HUES64 (cell line): ENCODE measurements at regions not wholly inside any gene's neighbourhood (a gene's known extent, or its start where the extent isn't known, plus 50 kb on each side); places are given as distances from the start of the nearest gene placed in this dataset.
"Not testable (repeated sequence)": the region's sequence is repeated elsewhere in the genome, so short reads cannot be mapped to it uniquely, and the experiment has no call there.

Experiments used
- H3K27ac ChIP-seq: 2 replicates; pipeline ENCODE4 v1.7.0; 2013; ENCODE audit warnings: low read depth, low read length, inconsistent platforms
- H3K27me3 ChIP-seq: 2 replicates; pipeline ENCODE4 v1.6.1; 2013; ENCODE audit warnings: mild to moderate bottlenecking, low read length; ENCODE audit not compliant: insufficient read depth
- H3K36me3 ChIP-seq: 2 replicates; pipeline ENCODE4 v1.6.1; 2013; ENCODE audit warnings: mild to moderate bottlenecking, low read length; ENCODE audit not compliant: insufficient read depth
- H3K4me1 ChIP-seq: 2 replicates; pipeline ENCODE4 v1.6.1; 2013; ENCODE audit warnings: mild to moderate bottlenecking, low read length, moderate library complexity; ENCODE audit not compliant: insufficient read depth
- H3K4me3 ChIP-seq: 2 replicates; pipeline ENCODE4 v1.5.1; 2013; ENCODE audit warnings: mild to moderate bottlenecking, low read length, moderate library complexity
- H3K9ac ChIP-seq: 2 replicates; pipeline ENCODE4 v1.6.1; 2013; ENCODE audit warnings: mild to moderate bottlenecking, low read depth, low read length
- H3K9me3 ChIP-seq: 2 replicates; pipeline ENCODE4 v1.6.1; 2013; ENCODE audit warnings: low read depth, low read length; ENCODE audit not compliant: insufficient read depth
- WGBS: fragments of 150-250, 120-280 bp; methylation state at CpG from one replicate; pipeline ENCODE4 v1.1.7; 2013; ENCODE audit warnings: missing lambda C conversion rate; 5-methylcytosine and 5-hydroxymethylcytosine counted together

DNA sequence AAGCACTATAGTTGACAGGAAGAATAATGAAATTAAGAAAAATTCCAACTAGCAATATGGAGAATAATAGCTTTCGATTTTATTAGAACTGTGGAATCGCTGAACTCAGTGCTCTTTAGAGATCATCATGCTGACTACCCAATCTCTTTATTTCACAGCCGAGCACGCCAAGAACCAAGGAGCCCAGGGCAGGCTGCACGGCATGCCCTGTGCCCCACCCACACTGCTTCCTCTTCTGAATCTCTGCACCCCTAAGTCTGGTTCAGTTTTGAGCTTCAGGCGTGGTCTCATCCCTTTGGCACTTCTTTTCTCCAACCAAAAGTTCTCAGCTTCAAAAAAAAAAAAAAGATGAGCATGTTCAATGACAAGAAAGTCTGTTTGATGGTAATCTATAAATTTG is 92.4 kb upstream of the ZNF800 start:
- Histone ChIP-seq H3K27ac (no peak overlapping the region), H3K9me3 (no peaks in the 10 kb centered on the region), H3K9ac (no peak overlapping the region), H3K36me3 (no peaks in the 10 kb centered on the region), H3K27me3 (no peaks in the 10 kb centered on the region), H3K4me1 (no peaks in the 10 kb centered on the region), H3K4me3 (no peak overlapping the region)
- WGBS: 89% methylated on average over 6 of the region's 6 CpGs

DNA sequence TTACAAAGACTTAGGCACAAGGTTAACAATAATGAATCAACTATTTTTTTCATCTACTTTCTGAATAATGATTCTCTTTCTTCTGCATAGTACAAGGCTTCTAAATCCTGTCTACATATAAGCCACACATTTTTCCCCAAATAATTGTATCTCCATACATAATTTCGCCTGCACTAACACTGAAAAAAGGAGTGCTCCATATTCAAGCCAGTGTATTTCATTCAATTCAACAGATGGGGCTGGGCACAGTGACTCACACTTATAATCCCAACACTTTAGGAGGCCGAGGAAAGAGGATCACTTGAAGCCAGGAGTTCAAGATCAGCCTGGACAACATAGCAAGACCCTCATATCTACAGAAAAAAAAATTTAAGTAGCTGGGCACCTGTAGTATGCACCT is 86.0 kb upstream of the ZNF800 start:
- 90% methylated on average over 2 of the region's 2 CpGs for WGBS

DNA sequence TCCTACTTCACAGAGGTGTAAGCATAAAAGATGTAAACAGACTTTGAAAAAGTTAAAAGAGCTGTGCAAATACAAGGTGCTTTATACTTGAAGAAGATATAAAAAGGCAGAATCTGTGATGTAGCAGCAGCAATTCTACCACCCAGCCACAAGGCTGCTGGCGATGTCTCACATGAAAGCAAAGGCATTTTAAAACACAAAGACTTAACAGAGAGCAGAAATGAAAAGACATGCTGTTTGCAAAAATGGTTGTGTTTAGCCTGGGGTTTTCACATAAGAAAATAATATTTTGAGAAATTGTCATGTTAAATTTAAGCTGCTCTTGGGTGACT is 85.5 kb upstream of the ZNF800 start:
- H3K27ac ChIP-seq: no peak overlapping the region
- H3K27me3 ChIP-seq: no peaks in the 10 kb centered on the region
- WGBS: 20% methylated on average over 1 of the region's 1 CpG
- no peaks in the 10 kb centered on the region for H3K36me3 ChIP-seq
- H3K4me3 ChIP-seq: no peak overlapping the region
- H3K4me1 ChIP-seq: peaks cover 12% of the 10 kb centered on the region
- no peaks in the 10 kb centered on the region for H3K9me3 ChIP-seq
- H3K9ac ChIP-seq: no peak overlapping the region

More for the DNA sequence above, 86.0 kb upstream of the ZNF800 start:
- Histone ChIP-seq H3K4me1 (peaks cover 12% of the 10 kb centered on the region), H3K9ac (no peak overlapping the region), H3K36me3 (no peaks in the 10 kb centered on the region), H3K27me3 (no peaks in the 10 kb centered on the region), H3K27ac (no peak overlapping the region), H3K4me3 (no peak overlapping the region), H3K9me3 (no peaks in the 10 kb centered on the region)

DNA sequence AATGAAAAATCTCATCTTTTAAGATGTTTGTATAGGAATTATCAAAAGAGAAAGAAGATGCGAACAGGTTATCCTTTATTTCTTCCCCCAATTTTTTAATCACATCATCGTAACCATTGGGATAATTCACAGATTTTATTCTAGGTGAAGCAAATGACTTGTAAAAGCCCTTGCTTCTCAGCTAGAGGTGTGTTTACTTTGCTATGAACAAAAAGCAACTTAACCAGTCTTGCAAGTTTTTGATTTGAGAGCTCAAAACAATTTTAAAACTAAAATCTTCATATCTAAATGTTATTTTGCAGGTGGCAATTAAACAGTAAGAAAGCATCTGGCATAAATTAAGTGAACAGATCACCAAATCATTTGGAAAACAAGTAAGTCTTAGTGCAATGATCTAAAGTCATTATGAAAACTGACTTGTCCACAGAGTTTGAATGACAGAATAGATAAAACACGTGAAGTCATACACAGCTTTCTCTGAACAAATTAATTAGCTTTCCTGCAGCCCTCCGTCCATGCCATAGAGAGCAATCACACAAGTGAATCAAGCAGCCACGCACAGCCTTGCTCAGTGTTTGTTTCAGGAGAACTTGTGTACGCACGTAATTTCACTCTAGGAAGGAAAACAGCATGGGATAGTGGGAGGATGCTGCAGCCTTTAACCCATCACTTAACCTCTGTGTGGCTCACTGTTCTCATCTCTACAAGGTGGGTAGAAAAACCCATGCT is 85.0 kb upstream of the ZNF800 start:
- Histone ChIP-seq H3K27me3 (no peaks in the 10 kb centered on the region), H3K36me3 (no peaks in the 10 kb centered on the region), H3K9me3 (no peaks in the 10 kb centered on the region), H3K4me1 (peaks cover 12% of the 10 kb centered on the region), H3K9ac (no peak overlapping the region), H3K4me3 (no peak overlapping the region), H3K27ac (no peak overlapping the region)
- WGBS: 49% methylated on average over 5 of the region's 7 CpGs

DNA sequence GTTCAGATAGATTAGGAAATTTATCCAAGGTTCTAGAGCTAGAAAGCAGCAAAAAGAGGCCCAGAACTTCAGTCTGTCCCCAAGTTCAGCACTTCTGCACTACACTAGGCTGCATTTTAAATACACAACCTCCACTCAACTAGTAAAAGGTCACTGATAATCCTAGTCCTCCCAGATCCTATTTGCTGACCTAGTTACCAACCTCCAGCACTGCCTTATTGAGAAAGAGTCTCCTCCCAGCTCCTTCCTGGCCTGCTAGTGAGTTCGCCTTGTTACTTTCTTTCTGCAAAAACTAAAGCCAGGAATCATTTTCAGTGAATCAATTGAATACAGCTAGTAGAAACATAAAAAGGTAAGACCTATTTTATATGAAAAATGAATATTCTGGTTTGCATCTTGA is 84.1 kb upstream of the ZNF800 start:
- no peaks in the 10 kb centered on the region for H3K9me3 ChIP-seq
- H3K4me1 ChIP-seq: peaks cover 12% of the 10 kb centered on the region

DNA sequence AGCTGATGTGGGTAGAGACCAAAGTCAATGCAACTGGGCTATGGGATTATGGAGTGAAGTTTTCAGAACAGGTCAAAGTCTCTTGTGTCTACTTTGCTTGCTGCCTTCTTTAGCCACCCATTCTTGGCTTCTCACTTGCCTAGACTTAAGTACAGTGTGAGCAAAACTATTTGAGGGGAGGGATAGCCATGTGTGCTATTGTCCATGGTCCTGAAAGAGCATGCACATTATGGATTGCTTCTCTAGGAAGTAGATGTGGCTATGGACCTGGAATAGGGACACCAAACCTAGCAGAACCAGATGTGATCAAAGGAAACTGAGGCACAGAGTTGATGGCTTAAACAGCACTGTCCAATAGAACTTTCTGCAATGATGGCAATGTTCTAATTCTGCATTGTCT is 81.9 kb upstream of the ZNF800 start:
- no peak overlapping the region for H3K27ac ChIP-seq
- no peak overlapping the region for H3K4me3 ChIP-seq
- no peaks in the 10 kb centered on the region for H3K27me3 ChIP-seq
- H3K36me3 ChIP-seq: no peaks in the 10 kb centered on the region
- no peaks in the 10 kb centered on the region for H3K9me3 ChIP-seq
- peaks cover 12% of the 10 kb centered on the region for H3K4me1 ChIP-seq
- H3K9ac ChIP-seq: no peak overlapping the region

More for the DNA sequence above, 84.1 kb upstream of the ZNF800 start:
- H3K27me3 ChIP-seq: no peaks in the 10 kb centered on the region
- no peak overlapping the region for H3K4me3 ChIP-seq
- no peak overlapping the region for H3K9ac ChIP-seq
- H3K27ac ChIP-seq: no peak overlapping the region
- H3K36me3 ChIP-seq: no peaks in the 10 kb centered on the region
- WGBS: 56% methylated on average over 1 of the region's 1 CpG

DNA sequence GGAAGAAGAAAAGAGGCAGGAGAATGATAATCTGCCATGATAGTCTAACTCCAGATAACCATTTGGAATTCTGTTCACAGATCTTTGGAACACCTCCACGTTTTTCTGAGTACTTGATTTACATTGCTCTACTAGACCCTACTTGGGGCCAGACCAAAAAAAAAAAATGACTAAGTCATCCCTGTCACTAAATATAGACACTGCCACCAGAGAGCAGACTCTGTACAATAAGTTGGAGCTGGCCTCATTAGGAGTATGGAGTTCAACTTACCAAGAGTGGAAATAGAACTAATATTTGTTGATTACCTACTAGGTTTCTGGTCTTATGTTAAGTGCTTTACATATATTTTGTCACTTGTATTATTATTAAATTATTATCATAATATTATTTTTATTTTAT is 80.9 kb upstream of the ZNF800 start:
- Histone ChIP-seq H3K27me3 (no peaks in the 10 kb centered on the region), H3K4me1 (peaks cover 12% of the 10 kb centered on the region), H3K4me3 (no peak overlapping the region), H3K9me3 (no peaks in the 10 kb centered on the region), H3K9ac (no peak overlapping the region), H3K36me3 (no peaks in the 10 kb centered on the region), H3K27ac (no peak overlapping the region)
- WGBS: 16% methylated on average over 1 of the region's 1 CpG

GRCh38 chr7:127460077-127460476 is 67.6 kb upstream of the ZNF800 start:
- no peak overlapping the region for H3K9ac ChIP-seq
- no peaks in the 10 kb centered on the region for H3K4me1 ChIP-seq

GRCh38 chr7:127451258-127451657 is 58.8 kb upstream of the ZNF800 start:
- not testable (repeated sequence) for H3K4me1 ChIP-seq, H3K27me3 ChIP-seq, H3K36me3 ChIP-seq, H3K9ac ChIP-seq, H3K27ac ChIP-seq, H3K9me3 ChIP-seq, H3K4me3 ChIP-seq
- 88% methylated on average over 10 of the region's 10 CpGs for WGBS

More at GRCh38 chr7:127460077-127460476, 67.6 kb upstream of the ZNF800 start:
- Histone ChIP-seq H3K27me3 (no peaks in the 10 kb centered on the region), H3K27ac (no peak overlapping the region), H3K4me3 (no peak overlapping the region), H3K36me3 (no peaks in the 10 kb centered on the region), H3K9me3 (no peaks in the 10 kb centered on the region)

DNA sequence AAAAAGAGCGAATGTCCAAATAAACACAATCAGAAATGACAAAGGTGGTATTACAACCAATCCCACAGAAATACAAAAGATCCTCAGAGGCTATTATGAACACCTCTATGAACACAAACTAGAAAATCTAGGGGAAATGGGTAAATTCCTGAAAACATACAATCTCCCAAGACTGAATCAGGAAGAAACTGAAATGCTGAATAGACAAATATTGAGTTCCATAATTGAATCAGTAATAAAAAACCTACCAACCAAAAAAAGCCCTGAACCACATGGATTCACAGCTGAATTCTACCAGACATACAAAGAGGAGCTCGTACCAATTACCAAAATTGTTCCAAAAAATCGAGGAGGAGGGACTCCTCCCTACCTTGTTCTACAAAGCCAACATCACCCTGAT is 56.1 kb upstream of the ZNF800 start:
- H3K4me3 ChIP-seq: no peak overlapping the region
- H3K4me1 ChIP-seq: no peaks in the 10 kb centered on the region
- no peaks in the 10 kb centered on the region for H3K36me3 ChIP-seq
- H3K9me3 ChIP-seq: peaks cover 9% of the 10 kb centered on the region
- no peak overlapping the region for H3K9ac ChIP-seq
- H3K27me3 ChIP-seq: no peaks in the 10 kb centered on the region
- 81% methylated on average over 3 of the region's 3 CpGs for WGBS
- no peak overlapping the region for H3K27ac ChIP-seq

- Histone ChIP-seq H3K9ac (no peak overlapping the region), H3K4me1 (no peaks in the 10 kb centered on the region), H3K27me3 (no peaks in the 10 kb centered on the region), H3K27ac (no peak overlapping the region), H3K4me3 (no peak overlapping the region), H3K36me3 (no peaks in the 10 kb centered on the region), H3K9me3 (peaks cover 9% of the 10 kb centered on the region)
- 15% methylated on average over 1 of the region's 1 CpG for WGBS
These were observed 54.9 kb upstream of the ZNF800 start for GRCh38 chr7:127447326-127447945.

- no peak overlapping the region for H3K4me3 ChIP-seq
- WGBS: 99% methylated on average over 2 of the region's 2 CpGs
- no peaks in the 10 kb centered on the region for H3K27me3 ChIP-seq
- no peaks in the 10 kb centered on the region for H3K36me3 ChIP-seq
- H3K9ac ChIP-seq: no peak overlapping the region
- H3K4me1 ChIP-seq: no peaks in the 10 kb centered on the region
- H3K9me3 ChIP-seq: peaks cover 9% of the 10 kb centered on the region
- no peak overlapping the region for H3K27ac ChIP-seq
These were observed 54.3 kb upstream of the ZNF800 start for GRCh38 chr7:127446842-127447241.
